H1 (cell line): ENCODE measurements at regions not wholly inside any gene's neighbourhood (a gene's known extent, or its start where the extent isn't known, plus 50 kb on each side); places are given as distances from the start of the nearest gene placed in this dataset.

Experiments used
- CTCF ChIA-PET: fragments of 300-600 bp; sonication (Branson Sonifier 250); formaldehyde crosslinking; loops from one replicate; lab custom pipeline; 2021; ENCODE audit not compliant: partially characterized antibody; lab: Charles Lee
- POLR2A ChIA-PET: fragments of 300-600 bp; sonication (Branson Sonifier 250); formaldehyde crosslinking; loops from one replicate; lab custom pipeline; 2021; ENCODE audit warnings: inconsistent platforms; ENCODE audit not compliant: partially characterized antibody; lab: Charles Lee
- DNase-seq, 2 experiments: peaks; one replicate each; pipeline versions ENCODE4 v3.0.0 to v3.0.0-alpha.2; 2010 to 2022; ENCODE audit warnings: low spot score in 2 of 2, low read depth in 1 of 2, mixed read lengths in 1 of 2
- FAIRE-seq: peaks from 2 replicates; lab custom pipeline; 2011; peaks lifted over from hg19 to GRCh38; lab: Jason Lieb, UNC
- H2AFZ ChIP-seq: 2 replicates; pipeline ENCODE4 v1.8.1; 2012; ENCODE audit warnings: low read length, inconsistent platforms
- H2AK5ac ChIP-seq: 2 replicates; pipeline ENCODE4 v1.6.1; 2013; ENCODE audit warnings: low read depth, low read length
- H2BK120ac ChIP-seq: replicated peaks from 2 replicates; pipeline ENCODE3; 2013; ENCODE audit warnings: low read depth, low read length, inconsistent platforms
- H2BK12ac ChIP-seq: 2 replicates; pipeline ENCODE4 v1.6.1; 2013; ENCODE audit warnings: low read depth, low read length
- H2BK15ac ChIP-seq: 2 replicates; pipeline ENCODE4 v1.6.1; 2013; ENCODE audit warnings: low read length
- H2BK20ac ChIP-seq: 2 replicates; pipeline ENCODE4 v1.6.1; 2013; ENCODE audit warnings: low read length
- H2BK5ac ChIP-seq: 2 replicates; pipeline ENCODE4 v1.6.1; 2013; ENCODE audit warnings: low read depth, low read length
- H3K14ac ChIP-seq: 2 replicates; pipeline ENCODE4 v1.6.1; 2013; ENCODE audit warnings: inconsistent platforms; ENCODE audit not compliant: insufficient read length
- H3K18ac ChIP-seq: 2 replicates; pipeline ENCODE4 v1.6.1; 2013; ENCODE audit warnings: low read length; ENCODE audit errors: extremely low read depth
- H3K23ac ChIP-seq: 2 replicates; pipeline ENCODE4 v1.6.1; 2013; ENCODE audit warnings: inconsistent platforms; ENCODE audit not compliant: insufficient read length
- H3K23me2 ChIP-seq: 2 replicates; pipeline ENCODE4 v1.6.1; 2013; ENCODE audit warnings: low read depth, low read length
- H3K27ac ChIP-seq: 2 replicates; pipeline ENCODE4 v1.6.1; 2011; ENCODE audit warnings: low read depth, low read length, inconsistent platforms
- H3K27me3 ChIP-seq, 4 experiments: replicated peaks in 1 of 4; 1 replicate in 1 of 4; 2 replicates in 3 of 4; pipeline versions ENCODE4 v1.6.1 to v1.8.1; 2011 to 2013; ENCODE audit warnings: low read length in 3 of 4, mild to moderate bottlenecking in 3 of 4, inconsistent platforms in 2 of 4, mixed read lengths in 2 of 4, moderate library complexity in 1 of 4; ENCODE audit not compliant: control insufficient read depth in 3 of 4, insufficient read depth in 3 of 4; ENCODE audit errors: extremely low read depth in 1 of 4
- H3K36me3 ChIP-seq, 4 experiments: 2 replicates each; pipeline versions ENCODE4 v1.6.1 to v1.8.1; 2011 to 2013; ENCODE audit warnings: mild to moderate bottlenecking in 4 of 4, low read length in 3 of 4, moderate library complexity in 2 of 4, control low read depth in 1 of 4, inconsistent platforms in 1 of 4; ENCODE audit not compliant: insufficient read depth in 4 of 4, control insufficient read depth in 2 of 4
- H3K4ac ChIP-seq: replicated peaks from 2 replicates; pipeline ENCODE3; 2013; ENCODE audit warnings: low read length, low read depth, mixed read lengths, inconsistent platforms; ENCODE audit not compliant: insufficient read length
- H3K4me1 ChIP-seq, 4 experiments: replicated peaks in 1 of 4; 1 replicate in 1 of 4; 2 replicates in 3 of 4; pipeline versions ENCODE4 v1.6.1 to v1.8.1; 2011 to 2013; ENCODE audit warnings: low read length in 3 of 4, inconsistent platforms in 2 of 4, mixed read lengths in 1 of 4; ENCODE audit not compliant: insufficient read depth in 4 of 4, control insufficient read depth in 3 of 4
- H3K4me2 ChIP-seq, 2 experiments: 2 replicates each; pipeline versions ENCODE4 v1.6.1 to v1.8.1; 2011 to 2013; ENCODE audit warnings: low read depth in 2 of 2, low read length in 2 of 2, control low read depth in 1 of 2, inconsistent platforms in 1 of 2, mild to moderate bottlenecking in 1 of 2; ENCODE audit not compliant: insufficient read depth in 1 of 2
- H3K4me3 ChIP-seq, 4 experiments: fragments of 200-600, 300-600 bp in 1 of 4; sonication (generic), shearing (Covaris generic), sonication (Bioruptor Twin) in 1 of 4; 2 replicates each; pipeline versions ENCODE4 v1.5.1 to v1.8.1; 2011 to 2016; ENCODE audit warnings: low read length in 4 of 4, low read depth in 3 of 4, control low read depth in 2 of 4, inconsistent platforms in 2 of 4, mild to moderate bottlenecking in 2 of 4, mixed read lengths in 1 of 4, moderate library complexity in 1 of 4; ENCODE audit not compliant: insufficient read depth in 2 of 4; ENCODE audit errors: extremely low read depth in 1 of 4
- H3K56ac ChIP-seq: replicated peaks from 2 replicates; pipeline ENCODE3; 2013; ENCODE audit warnings: low read depth, mild to moderate bottlenecking, mixed read lengths, low read length, inconsistent platforms; ENCODE audit not compliant: insufficient read length
- H3K79me1 ChIP-seq: 2 replicates; pipeline ENCODE4 v1.6.1; 2013; ENCODE audit warnings: low read depth, low read length, control low read depth
- H3K79me2 ChIP-seq, 2 experiments: 2 replicates each; pipeline versions ENCODE4 v1.6.1 to v1.8.1; 2012 to 2013; ENCODE audit warnings: low read length in 2 of 2, mild to moderate bottlenecking in 2 of 2, inconsistent platforms in 1 of 2; ENCODE audit not compliant: insufficient read depth in 2 of 2, control insufficient read depth in 1 of 2
- H3K9ac ChIP-seq, 4 experiments: replicated peaks in 1 of 4; 1 replicate in 1 of 4; 2 replicates in 3 of 4; pipeline versions ENCODE4 v1.6.1 to v1.8.1; 2011 to 2013; ENCODE audit warnings: low read depth in 3 of 4, low read length in 3 of 4, control low read depth in 2 of 4, mild to moderate bottlenecking in 2 of 4, moderate library complexity in 2 of 4, inconsistent platforms in 1 of 4; ENCODE audit errors: extremely low read depth in 1 of 4
- H3K9me3 ChIP-seq, 2 experiments: 2 replicates each; pipeline versions ENCODE4 v1.6.1 to v1.8.1; 2012 to 2013; ENCODE audit warnings: mild to moderate bottlenecking in 2 of 2, moderate library complexity in 2 of 2, control low read depth in 1 of 2, inconsistent platforms in 1 of 2, low read depth in 1 of 2, low read length in 1 of 2, mixed read lengths in 1 of 2; ENCODE audit not compliant: insufficient read depth in 2 of 2
- H4K20me1 ChIP-seq, 2 experiments: replicated peaks in 1 of 2; 2 replicates each; pipeline versions ENCODE3 to v1.8.1; 2011 to 2013; ENCODE audit warnings: inconsistent platforms in 2 of 2, low read length in 2 of 2, mild to moderate bottlenecking in 1 of 2; ENCODE audit not compliant: insufficient read depth in 2 of 2, control insufficient read depth in 1 of 2
- H4K5ac ChIP-seq: 2 replicates; pipeline ENCODE4 v1.6.1; 2013; ENCODE audit warnings: low read length, low read depth, mixed read lengths, inconsistent platforms; ENCODE audit not compliant: insufficient read length
- H4K8ac ChIP-seq: 2 replicates; pipeline ENCODE4 v1.8.0; 2013; ENCODE audit warnings: mild to moderate bottlenecking, moderate library complexity, low read length, inconsistent platforms; ENCODE audit not compliant: insufficient read depth; ENCODE audit errors: extremely low read depth
- H4K91ac ChIP-seq: replicated peaks from 2 replicates; pipeline ENCODE3; 2013; ENCODE audit warnings: low read length, mixed read lengths, inconsistent platforms; ENCODE audit not compliant: insufficient read length
- ASH2L ChIP-seq: fragments of 200-600, 300-600 bp; sonication (generic); IDR thresholded peaks from one replicate; pipeline ENCODE4 v1.7.1; 2017; ENCODE audit warnings: low read length
- ATF3 ChIP-seq: IDR thresholded peaks from 2 replicates; pipeline ENCODE4 v1.6.1; 2011; ENCODE audit warnings: low read depth, mild to moderate bottlenecking, low read length; ENCODE audit not compliant: insufficient read depth
- BACH1 ChIP-seq: IDR thresholded peaks from 2 replicates; pipeline ENCODE4 v1.6.1; 2012; ENCODE audit warnings: low read length, improper control_type of control experiment
- BCL11A ChIP-seq, 2 experiments: IDR thresholded peaks; one replicate each; pipeline ENCODE4 v1.6.1; 2011; ENCODE audit warnings: low read depth in 2 of 2, low read length in 2 of 2, mild to moderate bottlenecking in 2 of 2
- CHD1 ChIP-seq: IDR thresholded peaks from 2 replicates; pipeline ENCODE4 v1.6.1; 2012; ENCODE audit warnings: low read depth, low read length, improper control_type of control experiment
- CHD2 ChIP-seq: IDR thresholded peaks from 2 replicates; pipeline ENCODE4 v1.6.1; 2012; ENCODE audit warnings: low read length, improper control_type of control experiment
- GTF2F1 ChIP-seq: IDR thresholded peaks from 2 replicates; pipeline ENCODE4 v1.6.1; 2012; ENCODE audit warnings: low read depth, low read length, improper control_type of control experiment, borderline replicate concordance
- JUND ChIP-seq: IDR thresholded peaks from 2 replicates; pipeline ENCODE4 v1.6.1; 2011; ENCODE audit warnings: mild to moderate bottlenecking, improper control_type of control experiment, low read length
- MAX ChIP-seq: IDR thresholded peaks from 2 replicates; pipeline ENCODE4 v1.6.1; 2012; ENCODE audit warnings: inconsistent platforms
- POLR2AphosphoS5 ChIP-seq: IDR thresholded peaks from 2 replicates; pipeline ENCODE4 v1.6.1; 2011; ENCODE audit warnings: low read depth, low read length
- SIX5 ChIP-seq: IDR thresholded peaks from 2 replicates; pipeline ENCODE4 v1.6.1; 2011; ENCODE audit warnings: mild to moderate bottlenecking, low read depth, low read length
- SP1 ChIP-seq: IDR thresholded peaks from 2 replicates; pipeline ENCODE4 v1.6.1; 2011; ENCODE audit warnings: low read depth, low read length
- TEAD4 ChIP-seq: IDR thresholded peaks from 2 replicates; pipeline ENCODE4 v1.6.1; 2012; ENCODE audit warnings: low read depth, low read length, inconsistent platforms, mixed read lengths
- YY1 ChIP-seq: IDR thresholded peaks from 2 replicates; pipeline ENCODE4 v1.6.1; 2011; ENCODE audit warnings: low read depth, mild to moderate bottlenecking, low read length
- whole genome bisulfite sequencing, 2 experiments: shearing (Covaris generic) in 1 of 2; methylation state at CpG; one replicate each; pipeline versions ENCODE4 v1.1.6 to v1.1.7; 2013 to 2015; ENCODE audit warnings: low lambda C conversion rate in 2 of 2, mixed read lengths in 2 of 2, inconsistent platforms in 1 of 2, low coverage in 1 of 2, missing lambda C conversion rate in 1 of 2; ENCODE audit not compliant: insufficient replicate concordance in 2 of 2, insufficient coverage in 1 of 2, insufficient read length in 1 of 2; ENCODE audit errors: extremely low coverage in 1 of 2, missing lambda C conversion rate in 1 of 2; 5-methylcytosine and 5-hydroxymethylcytosine counted together

- Histone ChIP-seq H3K79me1 (no peaks in the 10 kb centered on the region), H3K4ac (peak overlapping the region; percentile 55), H3K23ac (no peak overlapping the region), H3K23me2 (peaks cover 5% of the 10 kb centered on the region; the same call in 1 of the 2 replicates), H3K14ac (no peak overlapping the region), H3K27ac (peak overlapping the region; percentile 39; the same call in 1 of the 2 replicates), H3K27me3 (no peaks in the 10 kb centered on the region), H3K4me3 (peak overlapping the region in 2 of 4 experiments; percentile 16 to 31; a peak in 4 of 8 replicates), H4K91ac (peak overlapping the region; percentile 59), H3K4me1 (peaks cover 0 to 17% (median 15%) of the 10 kb centered on the region in 4 experiments; a peak in 5 of 7 replicates), H3K36me3 (no peaks in the 10 kb centered on the region), H3K9me3 (no peaks in the 10 kb centered on the region), H3K9ac (no peak overlapping the region), H4K20me1 (no peaks in the 10 kb centered on the region), H2BK12ac (0 out of 2 replicates have a peak overlapping the region, but pooled peaks have one; percentile 20), H4K8ac (no peak overlapping the region), H3K79me2 (no peaks in the 10 kb centered on the region), H3K18ac (peak overlapping the region; percentile 33; the same call in 1 of the 2 replicates), H2AK5ac (no peak overlapping the region), H2BK20ac (peak overlapping the region; percentile 96; the same call in 1 of the 2 replicates), H3K4me2 (peak overlapping the region; percentile 51 to 52), H2BK15ac (0 out of 2 replicates have a peak overlapping the region, but pooled peaks have one; percentile 19), H3K56ac (peak overlapping the region; percentile 73), H2BK120ac (peak overlapping the region; percentile 81), H2AFZ (no peak overlapping the region), H2BK5ac (peak overlapping the region; percentile 99; the same call in 1 of the 2 replicates), H4K5ac (peak overlapping the region; percentile 49)
- POLR2A ChIA-PET: interaction anchor here (0.7 to 1.3 kb wide), 5 partner anchors 9 to 16 kb away, joined by 3 to 7 read pairs (median 4); no protein-coding TSS in a partner anchor
- peak; percentile 50 to 57 for DNase-seq
- CTCF ChIA-PET: interaction anchor here (0.7 to 1.0 kb wide), 3 partner anchors 15 to 448 kb away, joined by 3 read pairs; no protein-coding TSS in a partner anchor
- 4% methylated on average over 3 of the region's 3 CpGs; no CpG with 5 or more reads in 1 of the 2 experiments for WGBS, 2 experiments
- peak; percentile 97 for FAIRE-seq
- TF ChIP-seq GTF2F1 (no peak), POLR2AphosphoS5 (no peak), CHD1 (no peak), YY1 (no peak), ATF3 (no peak), BACH1 (0 out of 2 replicates have a peak, but pooled peaks have one; percentile 26), JUND (no peak), ASH2L (no peak), SP1 (peak; percentile 12; the same call in 1 of the 2 replicates), MAX (no peak), TEAD4 (peak; percentile 21; the same call in 1 of the 2 replicates), CHD2 (no peak), SIX5 (no peak), BCL11A (IDR thresholded peaks at IDR 0.05; ENCODE audit: low read depth in 2 of 2, low read length in 2 of 2) (no peak)
These were observed 73.0 kb upstream of the FICD start for GRCh38 chr12:108442067-108442466.
